ENCODE measurements at regions not wholly inside any gene's neighbourhood (a gene's known extent, or its start where the extent isn't known, plus 50 kb on each side); places are given as distances from the start of the nearest gene placed in this dataset.

DNA sequence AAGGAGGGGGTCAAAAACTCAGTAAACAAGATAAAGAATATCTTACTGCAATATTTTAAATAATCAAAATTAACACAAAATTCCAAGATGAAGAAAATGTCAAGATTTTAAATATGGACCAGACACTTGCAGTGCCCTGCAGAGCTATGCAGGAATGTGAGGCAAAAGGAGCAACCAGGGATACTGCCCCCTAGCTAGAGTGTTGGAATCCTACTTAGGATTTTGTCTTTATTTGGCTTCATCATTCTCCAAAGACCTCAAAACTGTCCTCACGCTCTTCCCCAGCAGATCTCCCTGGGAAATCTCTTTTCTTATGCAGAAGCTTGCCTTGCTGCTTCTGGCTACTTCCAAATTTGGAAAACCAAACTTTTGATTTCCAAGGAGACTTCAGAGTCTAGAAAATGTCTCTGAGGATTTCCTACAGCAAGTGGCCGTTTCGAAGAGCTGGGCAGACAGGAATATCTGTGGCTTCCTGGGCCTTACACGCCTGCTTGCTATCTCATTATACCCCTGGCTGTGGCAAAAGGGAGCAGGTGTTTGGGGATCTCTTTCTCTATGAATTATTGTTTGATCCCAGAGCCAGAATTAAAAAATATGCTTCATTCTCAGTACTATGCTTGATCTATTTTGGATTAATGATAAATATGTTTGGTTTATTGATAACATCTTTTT is 232.2 kb upstream of the BMPER start:
- POLR2A ChIA-PET = no interaction called here
- no peak for TF ChIP-seq LEF1 (IDR thresholded peaks at IDR 0.05; ENCODE audit: borderline replicate concordance)
- TF ChIP-seq TARDBP (IDR thresholded peaks at IDR 0.05) = no peak
- no peak for TF ChIP-seq ZNF384 (IDR thresholded peaks at IDR 0.05)
- no peak for TF ChIP-seq BHLHE40 (IDR thresholded peaks at IDR 0.05; ENCODE audit: borderline replicate concordance)
- no peak for TF ChIP-seq NFRKB (IDR thresholded peaks at IDR 0.05)
- no peak for TF ChIP-seq ARNT (IDR thresholded peaks at IDR 0.05)
- no peak for DNase-seq (ENCODE audit: extremely low spot score)
- CTCF ChIA-PET = interaction anchor here (1.3 kb wide), 2 partner anchors 13 to 81 kb away, joined by 3 to 4 read pairs; no protein-coding TSS in a partner anchor

DNA sequence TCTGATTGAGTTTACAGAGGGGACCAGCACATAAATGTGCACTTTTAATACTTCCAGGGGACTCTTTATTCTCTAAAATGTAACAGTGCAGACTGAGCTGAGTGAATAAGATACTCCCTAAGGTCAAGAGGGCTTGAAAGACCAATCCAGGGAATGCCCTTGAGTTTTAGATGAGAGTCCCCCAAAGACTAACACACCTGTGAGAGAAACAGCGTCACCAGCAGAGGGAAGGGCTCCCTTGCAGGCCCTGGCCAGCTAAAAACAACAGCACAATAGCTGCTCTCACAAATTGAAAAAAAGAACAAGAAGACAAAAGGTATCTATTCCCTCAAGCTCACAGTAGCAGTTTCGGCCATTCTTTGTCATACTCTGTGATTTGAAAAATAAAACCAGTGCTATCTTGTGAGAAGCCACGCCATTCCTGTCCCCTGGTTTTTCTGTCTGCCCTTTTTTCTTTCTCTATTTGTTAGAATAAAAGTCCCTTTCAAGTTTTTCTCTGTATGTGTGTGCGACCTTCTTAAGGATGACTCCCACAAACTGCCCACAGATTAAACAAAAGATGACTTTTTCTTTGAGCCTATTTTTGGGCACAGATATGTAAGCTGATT is 230.4 kb upstream of the BMPER start:
- no peak for DNase-seq (ENCODE audit: extremely low spot score)
- ChIA-PET POLR2A (no interaction called here), CTCF (interaction anchor here (0.6 kb wide), 1 partner anchor 23 kb away, joined by 3 read pairs; no protein-coding TSS in a partner anchor)
- TF ChIP-seq ZNF384 (IDR thresholded peaks at IDR 0.05) (no peak), LEF1 (IDR thresholded peaks at IDR 0.05; ENCODE audit: borderline replicate concordance) (no peak), SUZ12 (IDR thresholded peaks at IDR 0.05) (no peak), TARDBP (IDR thresholded peaks at IDR 0.05) (no peak), CTBP1 (IDR thresholded peaks at IDR 0.05; ENCODE audit: borderline replicate concordance) (no peak), FOXA1 (IDR thresholded peaks at IDR 0.05) (no peak), FOXK2 (IDR thresholded peaks at IDR 0.05) (no peak), SP1 (IDR thresholded peaks at IDR 0.05) (no peak), ARNT (IDR thresholded peaks at IDR 0.05) (no peak), NFRKB (IDR thresholded peaks at IDR 0.05) (no peak)
- TF ChIP-seq, protein P1, sequence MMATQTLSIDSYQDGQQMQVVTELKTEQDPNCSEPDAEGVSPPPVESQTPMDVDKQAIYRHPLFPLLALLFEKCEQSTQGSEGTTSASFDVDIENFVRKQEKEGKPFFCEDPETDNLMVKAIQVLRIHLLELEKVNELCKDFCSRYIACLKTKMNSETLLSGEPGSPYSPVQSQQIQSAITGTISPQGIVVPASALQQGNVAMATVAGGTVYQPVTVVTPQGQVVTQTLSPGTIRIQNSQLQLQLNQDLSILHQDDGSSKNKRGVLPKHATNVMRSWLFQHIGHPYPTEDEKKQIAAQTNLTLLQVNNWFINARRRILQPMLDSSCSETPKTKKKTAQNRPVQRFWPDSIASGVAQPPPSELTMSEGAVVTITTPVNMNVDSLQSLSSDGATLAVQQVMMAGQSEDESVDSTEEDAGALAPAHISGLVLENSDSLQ (IDR thresholded peaks at IDR 0.05) = no peak

DNA sequence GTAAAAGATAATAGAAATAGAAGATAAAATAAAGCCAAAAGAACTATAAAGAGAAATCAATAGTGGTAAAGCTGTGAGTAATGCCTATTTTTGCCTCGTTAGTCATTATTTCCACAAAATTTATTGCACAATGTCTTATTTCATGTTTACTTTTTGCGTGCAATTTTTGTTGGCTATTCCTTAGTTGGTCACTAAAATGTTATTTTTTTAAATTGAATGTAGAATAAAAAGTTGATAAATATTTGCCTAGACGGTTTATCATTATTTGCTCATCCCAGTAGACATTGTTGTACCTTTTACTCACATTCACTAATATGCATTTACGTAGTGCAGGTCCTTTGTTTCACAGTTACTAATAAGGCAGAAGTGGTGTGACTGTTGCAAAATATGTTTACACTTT is 227.8 kb upstream of the BMPER start:
- CTCF ChIA-PET = no interaction called here
- no peak for DNase-seq (ENCODE audit: extremely low spot score)
- no peak for TF ChIP-seq SUZ12 (IDR thresholded peaks at IDR 0.05)
- POLR2A ChIA-PET = no interaction called here

DNA sequence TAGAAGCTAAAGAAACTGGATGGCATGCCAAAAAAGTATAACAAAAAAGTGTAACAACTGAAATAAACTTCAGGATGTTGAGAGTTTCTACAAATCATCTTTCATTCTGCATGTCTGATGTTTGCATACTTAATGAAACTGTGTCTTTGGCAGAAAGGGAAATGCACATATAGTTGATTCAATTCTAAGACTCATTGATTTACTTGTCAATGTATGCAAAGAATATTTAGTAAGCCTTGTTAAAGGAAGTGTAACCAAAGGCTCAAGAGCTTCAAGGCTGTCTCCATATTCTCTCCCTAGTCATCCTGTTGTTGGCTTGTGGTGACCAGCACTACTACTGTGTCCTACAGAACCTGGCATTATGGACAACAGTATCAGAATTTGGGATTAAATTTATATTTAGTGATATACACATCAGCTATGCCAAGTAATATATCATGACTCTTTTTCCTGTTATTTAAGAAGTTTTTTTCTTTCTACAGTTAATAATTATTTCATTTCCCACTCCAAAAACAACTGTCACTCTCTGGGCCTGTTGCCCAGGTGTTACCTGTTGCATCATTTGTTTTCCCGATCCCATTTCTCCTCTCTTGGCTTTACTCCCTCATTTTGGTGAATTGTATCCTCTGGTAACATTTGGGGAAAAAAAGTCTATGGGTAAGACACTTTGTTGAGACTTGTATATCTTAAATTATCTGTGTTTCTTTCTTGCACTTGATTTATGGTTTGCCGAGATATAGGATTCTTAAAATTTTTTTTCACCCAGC is 226.6 kb upstream of the BMPER start:
- CTCF ChIA-PET = interaction anchor here (0.7 kb wide), 1 partner anchor 253 kb away, joined by 4 read pairs; no protein-coding TSS in a partner anchor
- POLR2A ChIA-PET = no interaction called here
- no peak for DNase-seq (ENCODE audit: extremely low spot score)

DNA sequence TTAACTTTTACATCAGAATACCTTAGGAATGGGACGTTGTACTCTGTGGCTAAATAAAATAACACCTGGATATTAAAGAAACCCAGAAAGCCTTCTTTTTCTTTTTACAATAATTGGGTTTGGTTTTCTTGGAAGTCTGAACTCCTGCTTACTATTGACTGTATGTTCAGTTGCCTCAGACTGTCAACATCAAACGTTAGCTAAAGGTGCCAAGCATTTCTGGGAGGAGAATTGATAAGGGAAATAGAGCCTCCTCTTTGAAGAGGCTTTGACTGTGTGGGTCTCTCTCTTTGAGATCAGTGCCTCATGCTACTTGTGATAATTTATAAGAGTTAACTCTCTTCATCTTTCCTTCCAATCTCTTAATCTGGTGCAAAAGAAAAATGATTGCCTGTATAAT is 224.7 kb upstream of the BMPER start:
- TF ChIP-seq FOXK2 (IDR thresholded peaks at IDR 0.05) (no peak), ZNF384 (IDR thresholded peaks at IDR 0.05) (no peak), NFRKB (IDR thresholded peaks at IDR 0.05) (no peak), FOXM1 (IDR thresholded peaks at IDR 0.05; ENCODE audit: borderline replicate concordance) (no peak), ELF4 (IDR thresholded peaks at IDR 0.05) (no peak), SUZ12 (IDR thresholded peaks at IDR 0.05) (no peak), CTBP1 (IDR thresholded peaks at IDR 0.05; ENCODE audit: borderline replicate concordance) (no peak), L3MBTL2 (conservative IDR thresholded peaks at IDR 0.05) (no peak), FOXA1 (IDR thresholded peaks at IDR 0.05) (no peak), ARNT (IDR thresholded peaks at IDR 0.05) (no peak), BHLHE40 (IDR thresholded peaks at IDR 0.05; ENCODE audit: borderline replicate concordance) (no peak), LEF1 (IDR thresholded peaks at IDR 0.05; ENCODE audit: borderline replicate concordance) (no peak), TARDBP (IDR thresholded peaks at IDR 0.05) (no peak), SP1 (IDR thresholded peaks at IDR 0.05) (no peak), HDGF (IDR thresholded peaks at IDR 0.05; ENCODE audit: borderline replicate concordance) (no peak)
- TF ChIP-seq, protein P1 (IDR thresholded peaks at IDR 0.05) = no peak
- DNase-seq (ENCODE audit: extremely low spot score) = no peak
- ChIA-PET POLR2A (no interaction called here), CTCF (no interaction called here)

More for the DNA sequence above, 226.6 kb upstream of the BMPER start:
- TF ChIP-seq ZNF384 (IDR thresholded peaks at IDR 0.05) (no peak), ELF4 (IDR thresholded peaks at IDR 0.05) (no peak), FOXM1 (IDR thresholded peaks at IDR 0.05; ENCODE audit: borderline replicate concordance) (no peak), ARNT (IDR thresholded peaks at IDR 0.05) (no peak), FOXA1 (IDR thresholded peaks at IDR 0.05) (no peak), LEF1 (IDR thresholded peaks at IDR 0.05; ENCODE audit: borderline replicate concordance) (no peak), FOXK2 (IDR thresholded peaks at IDR 0.05) (no peak)

DNA sequence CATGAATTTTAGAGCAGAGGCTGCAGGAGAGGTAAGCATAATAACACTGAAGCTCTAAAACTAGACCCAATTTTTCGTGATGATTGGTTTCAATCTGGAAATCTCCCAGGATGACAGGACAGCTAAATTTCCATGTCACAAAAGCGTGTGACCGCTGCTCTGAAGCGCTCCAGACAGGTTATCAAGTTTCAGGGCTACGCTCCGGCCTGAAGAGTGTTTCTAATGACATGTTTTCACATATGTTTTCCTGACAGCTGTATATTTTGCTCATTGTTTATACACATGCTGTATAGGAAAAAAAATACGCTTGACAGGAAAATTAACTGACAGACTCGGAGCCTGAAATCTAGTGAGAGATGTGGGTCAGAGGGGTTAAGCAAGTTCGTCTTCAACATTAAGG is 219.8 kb upstream of the BMPER start:
- ChIA-PET CTCF (no interaction called here), POLR2A (no interaction called here)
- TF ChIP-seq ZNF384 (IDR thresholded peaks at IDR 0.05) = no peak
- no peak for TF ChIP-seq TARDBP (IDR thresholded peaks at IDR 0.05)
- TF ChIP-seq ELF4 (IDR thresholded peaks at IDR 0.05) = no peak
- no peak for TF ChIP-seq BHLHE40 (IDR thresholded peaks at IDR 0.05; ENCODE audit: borderline replicate concordance)
- no peak for TF ChIP-seq SP1 (IDR thresholded peaks at IDR 0.05)
- TF ChIP-seq ARNT (IDR thresholded peaks at IDR 0.05) = no peak
- no peak for TF ChIP-seq CTBP1 (IDR thresholded peaks at IDR 0.05; ENCODE audit: borderline replicate concordance)
- TF ChIP-seq FOXM1 (IDR thresholded peaks at IDR 0.05; ENCODE audit: borderline replicate concordance) = no peak
- no peak for TF ChIP-seq FOXK2 (IDR thresholded peaks at IDR 0.05)
- no peak for TF ChIP-seq SUZ12 (IDR thresholded peaks at IDR 0.05)
- TF ChIP-seq, protein P1 (IDR thresholded peaks at IDR 0.05) = no peak
- no peak for TF ChIP-seq FOXA1 (IDR thresholded peaks at IDR 0.05)
- TF ChIP-seq LEF1 (IDR thresholded peaks at IDR 0.05; ENCODE audit: borderline replicate concordance) = no peak
- no peak for TF ChIP-seq HDGF (IDR thresholded peaks at IDR 0.05; ENCODE audit: borderline replicate concordance)
- TF ChIP-seq L3MBTL2 (conservative IDR thresholded peaks at IDR 0.05) = no peak
- no peak for TF ChIP-seq NFRKB (IDR thresholded peaks at IDR 0.05)
- no peak for DNase-seq (ENCODE audit: extremely low spot score)
